Esophagus mucosa (tissue), 1 donor: ENCODE measurements at regions not wholly inside any gene's neighbourhood (a gene's known extent, or its start where the extent isn't known, plus 50 kb on each side); places are given as distances from the start of the nearest gene placed in this dataset.

Experiments used
- ATAC-seq: fragments of 200-7000 bp; cut with Tn5 transposase; one replicate; pipeline ENCODE4 v1.9.1; 2020
- donor health status: DM: yes; HTN: yes; CAD: no.

DNA sequence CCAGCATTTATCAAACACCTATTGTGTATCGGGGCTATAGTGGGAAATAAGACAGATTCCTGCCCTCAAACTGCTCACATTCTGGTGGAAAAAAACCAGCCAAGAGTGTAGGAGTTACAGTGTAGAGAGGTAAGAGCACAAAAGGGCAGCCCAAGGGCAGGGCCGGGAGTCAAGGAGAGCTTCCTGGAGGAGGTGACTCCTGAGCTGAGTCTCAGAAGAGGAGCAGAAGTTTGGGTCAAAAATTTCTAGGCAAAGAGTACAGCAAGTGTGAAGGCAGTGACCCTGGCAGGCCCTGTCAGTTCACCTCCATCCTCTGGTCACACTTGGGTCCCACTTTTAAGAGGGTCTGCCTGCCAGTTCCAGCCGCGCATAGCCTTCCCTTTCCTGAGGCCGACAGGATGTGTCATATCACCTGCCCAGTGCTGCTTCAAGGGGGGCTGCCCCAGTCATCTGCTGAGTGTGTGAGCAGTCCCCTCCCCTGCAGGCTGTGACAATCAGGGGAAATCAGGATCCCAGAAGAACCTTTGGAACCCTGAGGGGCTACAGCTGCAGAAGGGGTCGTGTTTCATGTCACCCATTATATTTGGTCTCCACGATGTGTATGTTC is 118.4 kb downstream of the GLI2 start:
- no peak for ATAC-seq

DNA sequence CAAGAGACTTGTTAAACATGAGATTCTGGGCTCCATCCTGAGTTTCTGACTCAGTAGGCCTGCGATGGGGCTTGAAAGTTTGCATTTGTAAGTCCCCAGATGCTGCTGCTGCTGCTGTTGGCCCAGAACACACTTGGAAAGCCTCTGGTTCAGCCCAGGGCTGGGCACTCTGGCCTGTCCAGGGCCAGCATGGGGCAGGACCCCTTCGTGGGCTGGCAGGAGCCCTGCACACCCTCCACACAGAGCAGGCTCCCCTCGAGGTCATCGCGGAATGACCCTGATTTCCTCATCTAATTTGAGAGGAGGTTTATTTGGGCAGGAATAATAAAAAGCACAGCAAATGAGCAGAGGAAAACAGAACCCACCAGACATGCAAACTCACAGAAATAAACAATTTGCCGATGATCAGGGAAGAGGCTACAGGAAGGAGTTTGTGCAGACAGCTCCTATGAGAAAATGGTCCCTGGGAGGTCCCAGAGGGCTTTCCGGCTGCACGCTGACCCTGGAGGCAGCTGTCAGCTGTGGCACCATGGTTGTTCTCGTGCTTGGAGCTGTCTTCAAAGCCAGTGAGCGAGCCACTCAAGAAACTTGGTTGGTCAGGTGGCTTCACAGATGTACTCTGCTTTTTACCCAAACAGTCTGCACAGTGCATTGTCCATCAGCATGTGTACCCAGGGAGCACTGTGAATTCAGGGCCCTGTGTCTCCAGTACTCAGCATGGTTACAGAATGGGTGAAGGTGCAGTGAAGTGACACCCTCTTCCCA is 119.3 kb downstream of the GLI2 start:
- ATAC-seq = no peak

DNA sequence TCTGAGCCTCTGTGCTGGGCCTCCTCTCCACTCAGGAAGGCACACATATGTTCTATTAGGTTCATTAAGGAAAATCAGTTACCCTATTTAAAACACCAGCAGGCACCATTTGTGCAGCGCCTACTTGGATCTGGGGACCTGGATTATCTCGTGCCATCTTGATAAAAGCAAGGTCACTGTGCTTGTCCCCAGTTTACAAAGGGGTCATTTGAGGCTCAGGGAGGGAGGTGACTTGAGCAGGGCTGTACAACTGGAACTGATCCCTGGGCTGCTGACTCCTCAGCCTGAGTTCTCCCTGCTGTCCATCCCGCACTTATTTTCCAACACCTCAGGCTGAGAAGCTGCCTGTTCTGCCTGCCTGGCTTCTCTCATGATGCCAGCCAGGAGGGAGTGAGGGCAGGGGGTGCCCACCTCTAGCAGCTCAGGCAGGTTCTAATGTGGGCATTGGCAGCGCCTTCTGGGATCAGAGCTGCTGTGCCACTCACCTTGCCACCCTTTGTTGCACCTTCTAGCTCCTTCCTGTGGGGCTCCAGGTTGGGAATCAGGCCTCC is 120.3 kb downstream of the GLI2 start:
- no peak for ATAC-seq

DNA sequence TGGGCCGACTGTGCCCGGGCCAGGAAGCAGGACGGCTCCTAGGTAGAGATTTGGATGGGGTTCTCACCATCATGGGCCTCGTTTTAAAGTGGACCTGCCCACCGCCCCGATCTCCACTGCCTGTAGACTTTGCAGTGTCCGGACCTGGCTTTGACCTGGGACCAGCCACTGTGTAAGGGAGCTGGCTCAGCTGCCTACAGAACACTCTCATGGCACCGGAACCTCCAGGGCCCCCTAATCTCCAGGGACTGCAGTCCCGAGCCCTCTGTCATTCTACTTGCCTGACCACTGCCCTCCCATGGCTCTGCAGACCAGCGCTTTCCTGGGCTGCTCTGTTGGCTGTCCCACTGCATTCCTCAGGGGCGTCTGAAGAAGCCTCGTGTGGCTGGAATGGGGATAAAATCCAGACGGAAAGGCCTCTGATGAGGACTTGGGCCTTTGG is 120.8 kb downstream of the GLI2 start:
- no peak for ATAC-seq

DNA sequence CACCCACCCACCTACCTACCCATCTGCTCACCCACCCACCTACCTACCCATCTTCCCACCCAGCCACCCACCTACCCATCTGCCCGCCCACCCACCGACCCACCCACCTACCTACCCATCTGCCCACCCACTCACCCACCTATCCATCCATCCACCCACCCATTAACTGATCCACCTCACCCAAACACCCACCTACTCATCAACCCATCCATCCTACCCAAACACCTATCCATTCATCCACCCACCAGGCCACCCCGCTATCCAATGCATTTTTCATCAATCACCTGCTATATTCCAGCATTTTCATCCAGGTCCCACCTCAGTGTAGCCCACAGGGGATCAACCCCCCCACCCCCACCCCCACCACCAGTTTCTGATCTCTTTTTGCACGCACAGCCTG is 121.8 kb downstream of the GLI2 start:
- ATAC-seq = no peak

DNA sequence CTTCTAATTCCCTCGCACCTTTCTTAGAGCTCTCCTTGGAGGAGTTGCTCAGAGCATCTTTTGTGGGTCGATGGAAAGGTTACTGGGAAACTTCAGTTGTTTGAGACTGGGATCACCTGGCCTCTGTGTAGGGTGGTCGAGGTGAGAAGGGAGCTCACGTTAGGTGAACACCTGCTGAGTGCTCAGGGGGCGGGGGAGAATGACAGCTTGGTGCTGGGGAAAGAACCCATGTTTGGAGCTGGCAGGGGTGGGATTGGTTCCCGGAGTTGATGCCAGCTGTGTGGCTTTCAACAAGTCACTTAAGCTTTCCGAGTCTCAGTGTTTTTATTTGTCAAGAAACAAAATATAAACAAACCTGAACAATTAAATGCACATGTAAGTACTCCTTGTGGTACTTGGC is 122.3 kb downstream of the GLI2 start:
- no peak for ATAC-seq

DNA sequence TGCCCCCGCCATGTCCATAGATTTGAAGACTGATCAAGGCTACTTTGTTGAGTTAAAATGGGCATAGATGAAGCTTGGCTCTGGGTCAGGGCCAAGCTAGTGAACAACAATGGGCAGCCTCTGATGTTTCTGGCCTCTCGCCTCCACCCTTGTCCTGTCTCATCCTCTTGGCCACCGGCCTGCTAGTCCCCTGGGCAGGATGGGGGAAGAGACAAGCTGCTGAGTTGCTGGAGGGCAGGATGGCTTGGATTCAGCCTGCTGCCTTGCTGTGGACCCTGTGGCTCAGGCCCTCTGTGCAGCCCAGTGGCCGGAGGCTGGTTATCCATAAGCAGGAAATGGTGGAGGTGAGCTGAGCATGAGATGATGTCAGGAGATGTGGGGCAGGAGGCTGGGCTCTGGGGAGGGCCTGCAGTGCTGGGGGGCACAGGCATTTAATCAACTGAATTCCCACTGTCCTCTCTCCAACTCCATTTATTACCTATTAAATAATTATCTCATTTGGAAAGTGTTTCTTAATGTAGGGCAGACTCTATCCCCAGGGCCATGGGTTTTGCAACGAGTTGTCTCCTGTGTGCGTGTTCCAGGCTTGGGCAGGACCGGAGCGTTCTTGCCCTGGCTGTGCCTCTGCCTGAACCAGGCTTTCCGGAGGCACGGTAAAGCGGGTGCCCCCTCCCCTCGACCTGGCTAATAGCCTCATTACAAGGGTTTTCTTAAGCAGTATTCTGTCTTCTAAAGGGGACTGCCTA is 122.9 kb downstream of the GLI2 start:
- peak; percentile 60 for ATAC-seq

DNA sequence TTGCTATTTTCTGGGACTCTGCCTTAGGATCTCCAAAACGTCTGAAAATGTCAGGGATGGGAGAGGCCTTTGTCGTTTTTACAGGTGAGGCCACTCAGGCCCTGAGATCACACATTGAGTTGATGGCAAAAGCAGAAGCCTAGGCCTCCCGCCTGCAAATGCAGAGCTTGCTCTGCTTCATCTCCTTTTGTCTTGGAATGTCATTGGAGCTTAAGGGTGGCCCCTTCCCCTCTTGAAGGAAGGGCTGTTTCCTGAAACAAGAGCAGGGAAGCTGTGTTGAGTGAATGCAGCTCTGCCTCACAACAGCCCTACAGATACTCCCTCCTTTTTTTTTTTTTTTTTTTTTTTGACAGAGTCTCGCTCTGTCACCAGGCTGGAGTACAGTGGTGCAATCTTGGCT is 123.5 kb downstream of the GLI2 start:
- ATAC-seq = no peak

DNA sequence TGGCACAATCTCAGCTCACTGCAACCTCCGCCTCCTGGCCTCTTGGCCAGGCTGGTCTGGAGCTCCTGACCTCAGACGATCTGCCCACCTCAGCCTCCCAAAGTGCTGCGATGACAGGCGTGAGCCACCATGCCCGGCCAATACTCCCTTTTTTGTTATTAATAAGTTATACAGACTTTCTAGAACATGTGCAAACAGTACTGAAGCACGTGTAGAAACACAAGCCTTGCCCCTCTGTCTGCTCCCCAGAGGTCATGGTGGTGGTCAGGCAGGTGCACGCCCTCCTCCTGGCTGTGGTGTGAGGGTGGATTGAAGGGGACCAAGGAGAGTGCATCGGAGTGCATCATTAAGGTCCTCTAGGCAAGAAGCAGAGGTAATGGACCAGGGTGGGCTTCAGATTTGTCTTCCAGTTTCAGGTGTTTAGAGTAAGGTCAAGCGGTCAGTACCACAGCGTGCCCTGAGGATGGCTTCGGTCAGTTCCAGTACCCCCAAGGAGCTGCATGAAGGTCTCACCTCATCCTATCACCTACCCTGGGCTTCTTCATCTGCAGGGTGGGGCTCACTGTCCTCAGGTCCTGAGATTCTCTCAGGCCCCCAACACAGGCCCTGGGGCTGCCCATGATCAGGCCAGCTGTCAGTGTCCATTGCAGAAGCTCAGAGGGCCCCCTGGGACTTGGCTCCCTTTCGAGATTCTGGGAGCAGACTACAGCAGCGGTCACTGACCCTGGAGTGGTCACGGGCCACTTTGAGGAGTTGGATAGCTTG is 124.3 kb downstream of the GLI2 start:
- no peak for ATAC-seq

DNA sequence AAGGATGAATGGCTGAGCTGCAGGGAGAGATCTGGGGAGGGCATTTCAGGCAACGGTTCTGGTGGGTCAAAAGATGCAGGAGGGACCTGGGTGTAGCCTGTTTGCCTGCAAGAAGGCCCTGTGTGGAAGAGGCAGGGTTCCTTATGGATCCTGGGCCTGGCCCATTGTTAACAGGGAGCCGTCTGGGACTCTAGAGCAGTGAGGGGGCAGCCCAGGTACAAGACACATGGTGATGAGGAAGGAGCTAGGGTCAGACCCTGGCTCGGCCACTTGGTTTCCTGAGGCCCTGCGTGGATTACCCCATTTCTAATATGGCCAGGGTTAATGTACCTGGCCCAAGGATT is 124.9 kb downstream of the GLI2 start:
- ATAC-seq = no peak

DNA sequence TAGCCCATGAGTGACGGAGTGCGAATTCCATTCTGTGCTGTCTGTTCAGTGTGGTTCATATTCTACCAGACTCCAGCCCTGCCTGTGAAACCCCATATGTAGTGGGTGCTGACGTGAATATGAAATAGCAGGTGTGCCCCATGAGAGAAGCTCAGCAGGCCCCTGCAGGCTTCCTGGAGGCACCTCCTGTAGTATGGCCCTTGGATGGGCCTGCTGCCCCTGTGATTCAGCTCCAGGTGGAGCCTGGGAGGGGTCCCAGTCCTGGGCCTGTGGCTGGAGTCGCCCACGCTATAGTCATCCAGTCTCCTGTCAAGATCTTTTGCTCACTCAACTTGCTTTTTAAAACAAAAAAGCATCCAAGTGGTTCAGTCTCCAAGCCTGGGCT is 125.5 kb downstream of the GLI2 start:
- no peak for ATAC-seq

DNA sequence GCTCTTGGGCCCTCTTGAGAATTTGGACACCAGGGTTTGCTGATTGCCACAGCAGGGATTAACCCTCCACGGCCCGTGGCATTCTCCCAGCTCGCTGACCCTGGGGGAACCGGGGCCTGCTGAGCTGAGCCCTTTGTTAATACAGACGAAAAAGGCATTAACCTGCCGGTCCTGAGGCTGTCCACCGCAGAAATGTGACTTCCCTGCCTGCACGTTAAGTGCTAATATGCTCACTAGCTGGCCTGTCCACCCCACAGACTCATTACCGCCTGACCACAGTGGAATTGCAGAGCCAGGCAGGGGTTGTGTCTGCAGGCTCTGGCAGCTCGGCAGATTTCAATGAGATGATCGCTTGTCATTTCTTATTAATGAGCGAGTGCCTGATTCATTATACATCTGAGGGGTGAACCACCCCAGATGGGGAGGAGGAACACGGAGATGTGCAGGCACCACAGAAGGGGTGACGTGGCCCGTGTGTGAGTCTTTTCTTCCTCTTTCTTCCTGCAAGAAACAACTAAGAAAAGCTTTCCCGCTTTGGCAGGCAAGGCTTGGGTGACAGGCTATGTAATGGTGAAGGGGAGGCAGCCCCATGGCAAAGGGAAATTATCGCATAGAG is 126.0 kb downstream of the GLI2 start:
- ATAC-seq = no peak

DNA sequence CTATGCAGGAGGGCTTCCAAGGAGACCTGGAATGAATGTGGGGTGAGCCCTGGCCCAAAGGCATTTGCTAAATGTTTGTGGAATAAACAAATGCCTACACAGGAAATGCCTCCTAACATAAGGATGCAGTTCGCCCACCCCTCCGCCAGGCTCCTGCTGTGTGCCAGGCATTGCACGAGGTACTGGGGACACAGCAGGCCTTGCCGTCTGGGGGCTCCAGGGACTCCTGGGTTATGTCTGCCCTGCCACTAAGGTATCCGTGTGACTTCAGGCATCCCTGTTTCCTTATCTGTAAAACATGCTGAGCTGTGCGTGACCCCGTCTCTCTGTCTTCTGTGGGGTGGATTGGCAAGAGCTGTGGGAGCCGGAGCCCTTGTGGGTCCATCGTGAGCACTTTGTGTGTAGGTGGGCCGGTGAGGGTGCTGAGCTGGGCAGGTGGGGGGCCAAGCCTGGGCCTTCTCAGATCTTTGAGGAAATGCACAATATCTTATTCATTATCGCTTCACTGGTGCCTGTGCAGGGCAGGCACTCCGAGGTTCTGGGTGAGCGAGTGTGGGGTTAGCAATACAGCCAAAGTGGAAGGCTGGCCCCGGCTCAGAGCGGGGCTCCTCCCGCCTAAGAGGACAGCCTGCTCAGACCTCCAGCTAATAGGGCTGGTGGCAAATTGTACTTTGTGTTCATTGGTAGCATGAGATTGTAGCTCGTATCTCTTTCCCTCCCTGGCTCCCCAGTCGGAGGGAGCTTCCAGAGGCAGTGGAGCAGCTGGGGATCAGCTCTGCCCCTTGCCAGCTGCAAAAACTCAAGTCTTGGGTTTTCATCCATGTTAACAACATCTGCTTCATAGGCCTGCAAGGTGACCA is 126.8 kb downstream of the GLI2 start:
- no peak for ATAC-seq

DNA sequence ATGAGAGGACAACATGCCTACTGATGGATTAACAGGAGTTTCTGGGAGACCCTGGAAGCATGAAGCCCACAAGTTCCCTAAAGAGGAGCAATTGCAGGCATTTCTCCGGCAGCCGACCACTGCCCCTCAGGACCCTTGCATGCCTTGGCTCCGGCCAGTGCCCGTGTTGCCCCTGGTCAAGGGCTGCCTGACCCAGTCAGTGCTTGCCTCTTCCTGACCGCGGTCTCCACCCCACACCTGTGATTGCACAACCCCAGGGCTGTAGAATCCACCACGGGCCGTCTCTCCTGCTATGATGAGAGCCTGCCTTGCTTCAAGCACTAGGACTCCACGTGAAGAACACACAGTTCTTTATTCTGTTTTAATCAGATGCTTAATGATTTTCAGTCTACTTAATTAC is 127.5 kb downstream of the GLI2 start:
- ATAC-seq = peak; percentile 22

DNA sequence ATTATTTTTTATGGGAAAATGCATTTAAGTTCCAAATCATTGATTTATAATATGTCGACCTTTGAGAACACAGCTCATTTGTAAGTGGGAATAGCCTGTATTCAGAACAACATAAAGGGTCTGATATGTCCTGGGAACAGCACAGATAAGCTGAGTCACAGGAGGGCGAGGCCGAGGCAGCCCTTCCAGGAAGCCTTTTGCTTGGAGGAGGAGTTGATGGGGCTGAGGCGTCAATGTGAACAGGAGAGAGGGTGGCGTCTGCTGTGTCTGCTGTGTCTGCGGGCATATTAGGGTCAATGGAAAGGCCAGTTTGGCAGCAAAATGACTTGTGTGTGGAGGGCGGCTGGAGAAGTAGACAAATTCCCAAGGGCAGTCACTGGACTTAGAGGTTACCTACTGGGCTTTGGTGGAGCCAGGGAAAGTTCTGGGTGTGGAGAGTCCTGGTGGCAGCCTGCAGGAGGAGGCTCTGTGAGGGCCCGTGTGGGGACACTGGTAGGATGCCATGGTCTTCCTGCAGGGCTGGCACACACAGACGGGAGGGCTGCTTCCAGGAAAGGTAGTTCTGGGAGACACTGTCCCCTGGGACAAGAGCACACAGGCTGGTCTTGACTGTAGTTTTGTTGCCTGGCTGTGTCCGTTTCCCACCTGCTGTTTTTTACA is 128.1 kb downstream of the GLI2 start:
- ATAC-seq = peak; percentile 80

DNA sequence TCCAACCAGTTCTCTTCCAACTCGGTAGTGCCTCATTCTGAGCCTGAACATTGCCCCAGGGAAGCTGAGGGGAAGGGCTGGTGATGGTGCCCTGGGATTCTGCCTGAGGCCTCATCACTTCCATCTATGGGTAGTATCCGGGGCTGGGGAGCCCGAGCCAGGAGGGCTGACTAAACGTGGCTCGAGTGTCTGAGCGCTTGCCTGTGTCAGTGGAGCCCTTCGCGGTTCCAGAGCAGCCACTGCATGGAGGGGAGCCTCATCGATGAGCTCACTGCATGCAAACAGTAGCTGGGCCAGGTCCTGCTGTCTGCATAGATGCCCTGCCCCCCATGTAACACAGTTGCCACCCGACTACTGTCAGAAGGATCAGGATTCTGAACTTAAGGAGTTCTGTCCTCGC is 129.3 kb downstream of the GLI2 start:
- ATAC-seq = no peak

DNA sequence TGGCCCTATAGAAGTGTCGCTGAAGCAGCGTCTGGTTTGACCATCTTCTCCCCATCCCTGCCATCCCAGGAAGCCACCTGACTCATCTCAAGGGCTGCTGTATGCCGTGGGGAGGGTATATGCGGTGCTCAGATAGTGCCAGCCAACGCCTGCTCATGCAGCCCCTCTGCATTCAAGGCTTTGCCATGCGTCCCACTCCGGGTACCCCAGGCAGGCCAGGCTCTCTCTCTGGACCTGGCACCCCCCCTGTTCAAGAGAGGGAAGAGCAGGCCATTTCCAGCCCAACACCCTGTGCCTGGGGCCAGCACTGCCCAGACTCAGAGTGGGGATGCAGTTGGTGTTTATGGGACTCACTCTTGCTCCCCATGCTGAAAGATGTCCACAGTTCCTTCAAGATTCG is 130.0 kb downstream of the GLI2 start:
- no peak for ATAC-seq

DNA sequence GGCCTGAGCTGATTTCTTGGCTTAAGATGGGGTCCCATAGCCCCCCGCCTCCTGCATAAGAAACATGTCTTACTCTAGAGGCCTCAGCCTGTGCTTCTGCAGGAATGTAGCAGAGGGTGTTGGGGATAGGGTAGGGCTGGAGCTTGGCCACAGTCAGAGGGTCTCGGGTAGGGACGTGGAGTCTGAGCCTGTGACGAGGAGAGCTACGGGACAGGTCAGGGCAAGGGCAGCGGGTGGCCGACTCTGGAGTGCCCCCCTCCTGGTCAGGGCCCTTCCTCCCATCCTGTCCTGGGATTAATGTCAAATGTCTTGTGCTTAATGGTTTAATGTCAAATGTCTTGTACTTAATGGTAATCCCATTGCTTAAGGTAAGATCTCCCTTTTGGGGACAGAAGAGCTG is 130.4 kb downstream of the GLI2 start:
- no peak for ATAC-seq

DNA sequence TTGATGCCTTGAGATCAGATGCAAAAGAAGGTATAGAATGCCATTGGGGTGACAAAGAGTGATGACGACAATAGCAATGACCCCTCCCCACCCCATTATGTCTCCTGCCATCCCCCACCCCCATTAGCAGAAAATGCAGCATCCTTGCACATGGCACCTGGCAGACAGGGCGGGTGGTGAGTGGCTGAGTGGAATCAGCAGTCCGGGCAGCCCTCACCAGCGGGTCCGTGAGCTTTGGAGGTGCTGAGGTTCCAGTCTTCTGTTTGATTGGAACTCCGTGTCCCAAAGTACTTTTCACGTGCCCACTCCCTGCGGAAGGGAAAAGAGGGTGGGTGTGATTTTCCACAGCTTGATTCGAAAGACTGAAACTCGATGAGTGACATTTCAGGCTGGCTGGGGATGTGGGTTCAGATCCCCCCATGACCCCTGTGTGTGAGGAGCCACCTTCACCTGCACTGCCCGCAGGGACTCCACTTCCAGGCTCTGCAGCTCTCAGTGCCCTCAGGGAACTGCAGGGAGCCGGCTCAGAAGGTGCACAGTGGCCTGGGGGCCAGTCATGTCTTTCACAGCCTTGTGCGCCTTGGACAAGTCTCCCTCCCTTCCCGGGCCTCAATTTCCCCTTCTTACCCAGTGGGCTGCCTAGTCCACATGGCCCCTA is 130.9 kb downstream of the GLI2 start:
- ATAC-seq = no peak
